Ecto neural progenitor cell (in vitro differentiated cells): ENCODE measurements at regions not wholly inside any gene's neighbourhood (a gene's known extent, or its start where the extent isn't known, plus 50 kb on each side); places are given as distances from the start of the nearest gene placed in this dataset.
"Not testable (repeated sequence)": the region's sequence is repeated elsewhere in the genome, so short reads cannot be mapped to it uniquely, and the experiment has no call there.

Source experiments
- DNase-seq: peaks from one replicate; pipeline ENCODE4 v3.0.0-alpha.2; 2018; ENCODE audit warnings: low spot score

DNA sequence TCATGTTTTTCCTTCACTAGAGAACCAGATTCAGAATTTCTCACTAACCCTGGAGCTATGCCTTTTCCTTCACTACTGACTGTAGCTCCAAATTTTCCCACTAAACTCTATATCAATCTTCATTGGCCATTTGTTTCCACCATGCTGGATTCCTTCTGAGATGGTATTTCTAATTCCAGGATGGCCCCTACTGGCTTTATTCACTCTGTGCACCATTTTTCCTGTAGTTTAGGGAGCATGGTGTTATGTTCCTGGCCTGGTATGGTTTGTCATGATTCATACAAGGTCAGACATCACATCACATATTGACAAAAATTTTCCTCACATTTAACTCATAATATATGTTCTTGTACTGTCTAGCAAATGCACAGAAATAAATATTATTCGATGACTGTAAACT lies 229.2 kb upstream of the TFPI start:
- DNase-seq = no peak

- DNase-seq = not testable (repeated sequence)
These were observed 229.9 kb upstream of the TFPI start for GRCh38 chr2:187784138-187784537.

DNA sequence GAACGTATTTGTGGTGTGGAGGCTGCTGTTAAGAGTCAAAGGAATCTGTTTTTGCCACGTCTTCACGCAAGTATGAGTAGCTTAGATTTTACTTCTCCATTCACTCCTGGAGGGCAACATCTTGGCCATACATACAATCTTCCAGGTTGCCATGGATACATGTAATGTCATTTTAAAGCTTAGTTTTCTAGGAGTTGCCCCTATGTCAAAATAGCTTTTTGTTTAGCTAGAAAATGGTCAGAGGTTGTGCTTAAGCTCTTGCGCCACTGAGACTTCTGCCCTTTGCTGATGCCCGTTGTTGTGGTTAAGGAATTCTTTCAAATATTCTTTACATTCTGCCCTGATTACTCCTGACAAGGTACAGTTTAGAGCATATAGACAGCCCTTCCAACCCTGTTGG lies 245.4 kb upstream of the TFPI start:
- no peak for DNase-seq

- no peak for DNase-seq
These were observed 249.6 kb upstream of the TFPI start for GRCh38 chr2:187803816-187804215.

DNA sequence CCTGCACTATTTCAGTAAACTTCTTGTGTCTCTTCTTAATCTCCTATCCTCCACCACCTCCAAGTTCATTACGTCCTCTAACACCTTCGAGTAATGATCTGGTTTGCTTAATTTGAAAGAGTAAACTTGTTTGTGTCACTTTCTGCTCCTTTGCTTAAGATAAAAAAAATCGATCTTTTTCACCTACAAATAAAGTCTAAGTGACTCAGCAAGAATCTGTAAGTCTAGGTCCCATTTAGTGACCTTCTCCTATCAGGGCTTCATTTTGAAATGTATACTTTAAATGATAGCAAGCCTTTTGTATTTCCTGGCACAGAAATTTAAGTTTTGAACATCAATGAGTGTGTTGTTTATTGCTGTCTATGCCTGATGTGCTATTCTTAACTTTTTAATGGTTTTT lies 260.9 kb upstream of the TFPI start:
- no peak for DNase-seq

- no peak for DNase-seq
These were observed 265.4 kb upstream of the TFPI start for GRCh38 chr2:187819624-187820023.

DNA sequence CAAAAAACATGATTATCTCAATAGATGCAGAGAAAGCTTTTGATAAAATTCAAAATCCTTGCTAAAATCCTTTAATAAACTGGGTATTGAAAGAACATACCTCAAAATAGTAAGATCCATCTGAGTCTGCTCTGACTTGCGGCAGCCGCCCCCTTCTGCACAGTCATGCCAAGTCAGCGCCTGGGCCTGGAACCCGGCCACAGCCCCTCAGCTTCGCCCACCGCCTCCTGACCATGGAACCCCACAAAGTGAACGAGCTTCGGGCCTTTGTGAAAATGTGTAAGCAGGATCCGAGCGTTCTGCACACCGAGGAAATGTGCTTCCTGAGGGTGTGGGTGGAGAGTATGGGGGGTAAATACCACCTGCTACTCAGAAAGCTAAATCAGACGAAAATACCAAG lies 270.9 kb upstream of the TFPI start:
- no peak for DNase-seq

DNA sequence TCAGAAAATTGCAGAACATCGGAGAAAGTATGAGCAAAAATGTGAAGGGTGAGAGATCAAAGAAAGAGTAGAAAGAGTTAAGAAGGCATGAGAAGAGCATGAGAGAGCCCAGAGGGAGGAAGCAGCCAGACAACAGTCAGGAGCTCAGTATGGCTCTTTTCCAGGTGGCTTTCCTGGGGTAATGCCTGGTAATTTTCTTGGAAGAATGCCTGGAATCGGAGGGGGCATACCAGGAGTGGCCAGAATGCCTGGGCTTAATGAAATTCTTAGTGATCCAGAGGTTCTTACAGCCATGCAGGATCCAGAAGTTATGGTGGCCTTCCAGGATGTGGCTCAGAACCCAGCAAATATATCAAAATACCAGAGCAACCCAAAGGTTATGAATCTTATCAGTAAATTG lies 271.8 kb upstream of the TFPI start:
- DNase-seq = no peak

DNA sequence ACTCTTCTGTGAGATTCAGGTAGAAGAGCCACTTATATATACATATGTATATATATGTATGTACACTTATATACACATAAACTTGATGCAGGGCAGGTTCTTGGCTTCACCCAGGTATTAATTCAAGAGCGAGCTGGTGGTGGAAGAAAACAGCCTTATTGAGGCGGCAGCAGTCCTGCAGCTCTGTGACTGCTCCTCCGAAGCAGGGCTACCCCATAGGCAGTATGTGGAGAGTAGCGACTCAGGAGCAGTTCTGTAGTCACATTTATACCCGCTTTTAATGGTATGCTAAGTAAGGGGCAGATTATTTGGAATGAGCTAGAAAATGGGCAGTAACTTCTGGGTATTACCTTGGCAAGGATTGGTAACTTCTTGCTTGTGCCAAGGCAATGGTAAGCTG lies 280.6 kb upstream of the TFPI start:
- DNase-seq = no peak

- no peak for DNase-seq
These were observed 284.5 kb upstream of the TFPI start for GRCh38 chr2:187838690-187839089.

GRCh38 chr2:187842315-187842714 lies 288.1 kb upstream of the TFPI start:
- DNase-seq = no peak

DNA sequence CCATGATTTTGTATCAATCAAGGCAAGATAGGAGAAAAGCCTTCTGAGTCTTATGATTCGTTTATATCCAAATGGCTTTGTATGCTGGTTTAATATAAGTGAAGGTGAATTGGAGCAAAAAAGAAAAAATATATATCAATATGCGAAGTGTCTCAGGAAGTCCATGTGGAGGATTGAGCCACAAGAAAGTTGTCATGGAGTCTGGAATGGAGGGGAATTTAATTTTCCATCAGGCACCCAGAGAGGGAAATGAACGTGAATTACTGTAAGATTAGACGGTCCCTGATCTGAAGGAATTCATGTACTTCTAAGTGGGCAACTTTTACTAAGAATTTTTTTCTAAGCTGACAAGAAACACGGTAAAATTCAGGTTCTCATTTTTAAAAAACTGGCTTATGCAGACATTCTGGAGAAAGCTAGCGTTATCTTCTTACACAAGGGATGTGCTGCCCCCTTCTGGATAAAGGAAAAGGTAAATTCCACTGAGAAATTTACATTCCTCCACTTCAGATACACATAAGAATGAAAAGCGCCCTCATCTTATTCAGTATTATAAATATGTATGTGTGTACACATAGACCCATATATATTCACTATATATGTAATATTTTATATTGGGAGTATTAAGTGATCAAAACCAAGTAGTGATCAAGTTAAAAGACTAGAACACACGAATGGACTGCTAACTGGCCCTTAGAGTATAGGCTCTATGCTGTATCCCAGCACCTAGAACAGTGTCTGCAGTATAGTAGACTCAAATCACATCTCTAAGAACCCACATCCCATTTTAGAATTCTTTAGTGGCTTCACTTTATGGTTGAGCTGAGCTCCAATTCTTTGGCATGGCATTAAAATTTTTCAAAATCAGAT lies 289.0 kb upstream of the TFPI start:
- no peak for DNase-seq

GRCh38 chr2:187847245-187848208 lies 293.3 kb upstream of the TFPI start:
- no peak for DNase-seq

DNA sequence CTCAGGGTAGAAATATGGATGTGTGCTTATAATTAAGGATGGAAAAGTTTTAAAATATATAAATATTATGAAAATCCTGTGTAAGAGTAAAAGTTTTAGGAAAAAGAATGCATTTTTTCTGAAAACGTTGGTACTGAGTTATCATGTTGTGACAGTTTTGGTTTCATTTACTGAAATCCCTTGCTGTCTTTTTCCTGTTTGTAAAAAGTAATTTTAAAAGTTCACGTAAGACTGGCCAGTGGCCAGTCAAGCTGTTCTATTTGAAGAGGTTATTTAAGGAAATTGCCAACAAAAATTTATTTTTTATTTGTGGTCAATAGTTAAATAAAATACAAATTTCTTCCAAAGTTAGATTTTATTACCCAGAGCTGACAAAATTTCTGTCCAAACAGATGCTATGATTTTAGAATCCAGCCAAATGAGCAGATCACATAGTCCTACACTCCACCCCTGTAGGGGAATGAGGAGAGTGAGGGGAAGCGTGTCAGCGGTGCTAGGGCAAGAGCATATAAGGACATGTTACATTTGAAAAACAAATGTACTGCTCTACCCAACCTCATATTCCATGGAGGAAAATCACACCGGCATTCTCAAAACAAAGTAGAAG lies 297.8 kb upstream of the TFPI start:
- no peak for DNase-seq

DNA sequence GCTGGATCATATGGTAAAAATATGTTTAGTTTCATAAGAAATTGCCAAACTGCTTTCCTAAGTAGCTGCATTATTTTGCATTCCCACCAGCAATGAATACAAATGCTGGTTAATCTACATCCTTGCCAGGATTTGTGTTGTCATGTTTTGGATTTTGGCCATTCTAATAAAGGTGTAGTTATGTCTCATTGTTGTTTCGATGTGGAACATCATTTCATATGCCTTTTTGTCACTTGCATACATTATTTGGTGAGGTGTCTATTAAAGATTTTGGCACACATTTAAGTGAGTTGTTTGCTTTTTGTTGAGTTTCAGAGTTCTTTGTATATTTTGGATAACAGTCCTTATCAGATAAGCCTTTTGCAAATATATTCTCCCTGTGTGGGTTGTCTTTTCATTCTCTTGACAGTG lies 299.2 kb upstream of the TFPI start:
- no peak for DNase-seq

DNA sequence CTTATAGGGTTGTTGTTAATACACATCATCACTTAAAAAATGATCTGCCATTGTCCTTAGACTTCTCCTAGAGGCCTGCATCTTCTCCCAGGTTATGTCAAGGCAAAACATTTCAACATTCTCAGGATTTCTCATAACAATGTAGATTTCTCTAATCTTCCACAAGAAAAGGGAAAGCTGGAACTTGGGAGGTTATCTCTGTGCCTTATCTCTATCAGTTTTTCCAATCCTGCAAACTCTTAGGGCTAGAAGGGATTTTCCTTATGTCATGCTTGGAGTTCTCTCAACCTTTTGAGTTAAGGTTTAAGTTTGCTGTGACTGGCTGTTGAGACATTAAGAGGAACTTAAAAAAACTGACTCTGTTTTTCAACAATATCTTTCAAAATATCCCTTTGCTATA lies 300.6 kb upstream of the TFPI start:
- no peak for DNase-seq

GRCh38 chr2:187855689-187856088 lies 301.5 kb upstream of the TFPI start:
- no peak for DNase-seq

GRCh38 chr2:187857826-187858225 lies 303.6 kb upstream of the TFPI start:
- DNase-seq = no peak

GRCh38 chr2:187862715-187863114 lies 308.5 kb upstream of the TFPI start:
- DNase-seq = no peak

- no peak for DNase-seq
These were observed 310.8 kb upstream of the TFPI start for GRCh38 chr2:187865025-187865424.

GRCh38 chr2:187867165-187867564 lies 312.9 kb upstream of the TFPI start:
- DNase-seq = no peak

DNA sequence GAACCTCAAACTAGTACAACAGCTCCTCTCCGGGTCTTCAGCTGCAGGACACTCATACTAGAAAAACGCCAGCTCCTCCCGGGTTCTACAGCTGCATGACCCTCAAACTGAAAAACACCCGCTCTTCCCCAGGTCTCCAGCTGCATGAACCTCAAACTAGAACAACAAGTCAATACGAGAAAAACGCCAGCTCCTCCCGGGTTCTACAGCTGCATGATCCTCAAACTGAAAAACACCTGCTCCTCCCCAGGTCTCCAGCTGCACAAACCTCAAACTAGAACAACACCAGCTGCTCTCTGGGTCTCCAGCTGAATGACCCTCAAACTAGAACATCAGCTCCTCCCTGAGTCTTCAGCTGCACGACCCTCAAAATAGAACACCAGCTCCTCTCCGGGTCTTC lies 315.0 kb upstream of the TFPI start:
- DNase-seq = no peak

GRCh38 chr2:187871506-187871905 lies 317.3 kb upstream of the TFPI start:
- DNase-seq = no peak
